ENCODE measurements at regions not wholly inside any gene's neighbourhood (a gene's known extent, or its start where the extent isn't known, plus 50 kb on each side); places are given as distances from the start of the nearest gene placed in this dataset.

DNA sequence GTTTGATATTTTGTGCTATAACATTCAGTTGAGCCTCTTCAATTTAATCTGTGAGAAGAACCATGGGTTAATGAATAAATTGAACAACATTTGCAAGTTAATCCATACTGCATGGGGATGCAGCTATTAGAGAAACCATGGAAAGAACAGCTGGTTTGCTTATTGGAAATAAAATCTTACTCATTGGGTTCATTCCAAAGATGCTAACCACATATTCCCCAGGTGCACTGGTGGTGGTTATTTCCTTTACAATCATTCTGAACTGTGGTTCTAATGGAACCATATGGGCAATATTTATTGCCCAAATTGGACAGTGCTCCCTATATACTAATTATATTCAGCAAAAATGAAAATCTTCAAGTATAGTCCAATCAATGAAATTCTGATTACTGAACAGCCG lies 1200.4 kb upstream of the CDH2 start:
- H3K9ac ChIP-seq (ENCODE audit: insufficient read depth, low read depth, low read length): no peak overlapping the region
- CTCF ChIA-PET (ENCODE audit: low intra/inter-chr PET ratio, low total read pairs): no interaction called here
- BruUV-seq (replicated peaks): no TSS peak
- no peaks in the 10 kb centered on the region for H3K4me1 ChIP-seq (ENCODE audit: insufficient read depth, low read length)
- H2AFZ ChIP-seq (ENCODE audit: low read length): no peak overlapping the region
- in situ Hi-C loops (cut with HindIII; ENCODE audit: extremely low pct_ligation_motif_present, low pct_unique_long_range_greater_than_20kb): no loop called here
- H3K27ac ChIP-seq (ENCODE audit: extremely low read length, insufficient read depth, low read length): no peak overlapping the region
- ATAC-seq: no peak
- intact Hi-C loops (cut with micrococcal nuclease; ENCODE audit: unreplicated experiment): no loop called here
- TF ChIP-seq, protein P1, sequence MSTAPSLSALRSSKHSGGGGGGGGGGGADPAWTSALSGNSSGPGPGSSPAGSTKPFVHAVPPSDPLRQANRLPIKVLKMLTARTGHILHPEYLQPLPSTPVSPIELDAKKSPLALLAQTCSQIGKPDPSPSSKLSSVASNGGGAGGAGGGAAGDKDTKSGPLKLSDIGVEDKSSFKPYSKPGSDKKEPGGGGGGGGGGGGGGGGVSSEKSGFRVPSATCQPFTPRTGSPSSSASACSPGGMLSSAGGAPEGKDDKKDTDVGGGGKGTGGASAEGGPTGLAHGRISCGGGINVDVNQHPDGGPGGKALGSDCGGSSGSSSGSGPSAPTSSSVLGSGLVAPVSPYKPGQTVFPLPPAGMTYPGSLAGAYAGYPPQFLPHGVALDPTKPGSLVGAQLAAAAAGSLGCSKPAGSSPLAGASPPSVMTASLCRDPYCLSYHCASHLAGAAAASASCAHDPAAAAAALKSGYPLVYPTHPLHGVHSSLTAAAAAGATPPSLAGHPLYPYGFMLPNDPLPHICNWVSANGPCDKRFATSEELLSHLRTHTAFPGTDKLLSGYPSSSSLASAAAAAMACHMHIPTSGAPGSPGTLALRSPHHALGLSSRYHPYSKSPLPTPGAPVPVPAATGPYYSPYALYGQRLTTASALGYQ (CRISPR knock-in tag; IDR thresholded peaks at IDR 0.05): no peak
- TF ChIP-seq, protein P2, sequence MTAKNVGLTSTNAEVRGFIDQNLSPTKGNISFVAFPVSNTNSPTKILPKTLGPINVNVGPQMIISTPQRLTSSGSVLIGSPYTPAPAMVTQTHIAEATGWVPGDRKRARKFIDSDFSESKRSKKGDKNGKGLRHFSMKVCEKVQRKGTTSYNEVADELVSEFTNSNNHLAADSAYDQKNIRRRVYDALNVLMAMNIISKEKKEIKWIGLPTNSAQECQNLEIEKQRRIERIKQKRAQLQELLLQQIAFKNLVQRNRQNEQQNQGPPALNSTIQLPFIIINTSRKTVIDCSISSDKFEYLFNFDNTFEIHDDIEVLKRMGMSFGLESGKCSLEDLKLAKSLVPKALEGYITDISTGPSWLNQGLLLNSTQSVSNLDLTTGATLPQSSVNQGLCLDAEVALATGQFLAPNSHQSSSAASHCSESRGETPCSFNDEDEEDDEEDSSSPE (CRISPR knock-in tag; IDR thresholded peaks at IDR 0.05): no peak
- TF ChIP-seq TGIF2 (CRISPR knock-in tag; IDR thresholded peaks at IDR 0.05) (no peak), CCAR2 (optimal IDR thresholded peaks at IDR 0.05; ENCODE audit: low read depth, low read length) (no peak), ZNF121 (CRISPR knock-in tag; IDR thresholded peaks at IDR 0.05) (no peak), MXI1 (IDR thresholded peaks at IDR 0.05; ENCODE audit: borderline replicate concordance, low read depth, low read length) (no peak), GABPA (IDR thresholded peaks at IDR 0.05; ENCODE audit: low read depth, low read length) (no peak), GABPA (CRISPR knock-in tag; IDR thresholded peaks at IDR 0.05; ENCODE audit: low read depth) (no peak), ZNF781 (CRISPR knock-in tag; IDR thresholded peaks at IDR 0.05; ENCODE audit: borderline replicate concordance, not compliant biosample characterization) (no peak), HDAC2 (CRISPR knock-in tag; IDR thresholded peaks at IDR 0.05) (no peak)
- TF ChIP-seq, protein P3, sequence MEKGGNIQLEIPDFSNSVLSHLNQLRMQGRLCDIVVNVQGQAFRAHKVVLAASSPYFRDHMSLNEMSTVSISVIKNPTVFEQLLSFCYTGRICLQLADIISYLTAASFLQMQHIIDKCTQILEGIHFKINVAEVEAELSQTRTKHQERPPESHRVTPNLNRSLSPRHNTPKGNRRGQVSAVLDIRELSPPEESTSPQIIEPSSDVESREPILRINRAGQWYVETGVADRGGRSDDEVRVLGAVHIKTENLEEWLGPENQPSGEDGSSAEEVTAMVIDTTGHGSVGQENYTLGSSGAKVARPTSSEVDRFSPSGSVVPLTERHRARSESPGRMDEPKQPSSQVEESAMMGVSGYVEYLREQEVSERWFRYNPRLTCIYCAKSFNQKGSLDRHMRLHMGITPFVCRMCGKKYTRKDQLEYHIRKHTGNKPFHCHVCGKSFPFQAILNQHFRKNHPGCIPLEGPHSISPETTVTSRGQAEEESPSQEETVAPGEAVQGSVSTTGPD (CRISPR knock-in tag; IDR thresholded peaks at IDR 0.05): no peak
- H4K20me1 ChIP-seq (ENCODE audit: insufficient read depth, low read length): no peaks in the 10 kb centered on the region
- H3K4me3 ChIP-seq (replicated peaks in 1 of 3; ENCODE audit: insufficient read depth in 1 of 3, low read depth in 2 of 3, low read length in 3 of 3): no peak overlapping the region
- H3K79me2 ChIP-seq (ENCODE audit: insufficient read depth, low read length): no peaks in the 10 kb centered on the region
- DNase-seq (ENCODE audit: low spot score): no peak
- no peak overlapping the region for H3K4me2 ChIP-seq (ENCODE audit: low read depth, low read length)
- no peaks in the 10 kb centered on the region for H3K36me3 ChIP-seq (replicated peaks in 1 of 2; ENCODE audit: control insufficient read depth in 1 of 2, insufficient read depth in 2 of 2, low read length in 2 of 2)
- no peaks in the 10 kb centered on the region for H3K27me3 ChIP-seq (ENCODE audit: control insufficient read depth in 1 of 2, insufficient read depth in 2 of 2, low read length in 2 of 2)
- FAIRE-seq: no peak
- 92% methylated on average over 1 of the region's 1 CpG for WGBS (ENCODE audit: low lambda C conversion rate)
- POLR2A ChIA-PET: no interaction called here
- peaks cover 6% of the 10 kb centered on the region; the same call in 1 of the 2 replicates for H3K9me3 ChIP-seq (ENCODE audit: low read length)
